A673 (cell line): ENCODE measurements at regions not wholly inside any gene's neighbourhood (a gene's known extent, or its start where the extent isn't known, plus 50 kb on each side); places are given as distances from the start of the nearest gene placed in this dataset.

Experiments used
- EZH2 ChIP-seq: fragments of 200-600 bp; sonication (generic); IDR thresholded peaks from 2 replicates; pipeline ENCODE4 v1.6.1; 2017; ENCODE audit warnings: borderline replicate concordance, low read depth, mild to moderate bottlenecking, mixed read lengths, antibody characterized with exemption, low read length; ENCODE audit not compliant: poor library complexity, severe bottlenecking
- TF ChIP-seq, protein P1 (sequence below): fragments of 300-800, 200-600 bp; sonication (generic); conservative IDR thresholded peaks from 2 replicates; pipeline ENCODE4 v1.5.1; 2017; ENCODE audit warnings: low read depth, mild to moderate bottlenecking, antibody characterized with exemption, low read length, moderate library complexity, mixed read lengths

DNA sequence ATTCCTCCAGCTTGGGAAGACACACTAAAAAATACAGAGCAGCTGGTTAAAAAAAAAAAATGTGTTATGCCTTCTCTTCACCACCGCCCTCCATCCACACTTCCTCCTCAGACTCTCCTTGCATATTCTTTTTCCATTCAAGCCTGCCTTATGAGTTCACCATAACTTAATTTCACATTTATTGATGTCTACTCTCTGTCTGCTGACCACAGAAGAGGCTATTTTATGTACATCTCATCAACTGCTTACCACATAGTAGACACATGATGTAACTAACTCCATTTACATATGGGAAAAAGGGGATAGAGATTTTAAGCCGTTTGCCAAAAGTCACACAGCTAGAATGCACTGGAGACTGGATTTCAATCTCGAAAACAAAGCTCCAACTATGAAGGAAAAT is 409.8 kb downstream of the CDH11 start:
- TF ChIP-seq EZH2: no peak
- TF ChIP-seq, protein P1, sequence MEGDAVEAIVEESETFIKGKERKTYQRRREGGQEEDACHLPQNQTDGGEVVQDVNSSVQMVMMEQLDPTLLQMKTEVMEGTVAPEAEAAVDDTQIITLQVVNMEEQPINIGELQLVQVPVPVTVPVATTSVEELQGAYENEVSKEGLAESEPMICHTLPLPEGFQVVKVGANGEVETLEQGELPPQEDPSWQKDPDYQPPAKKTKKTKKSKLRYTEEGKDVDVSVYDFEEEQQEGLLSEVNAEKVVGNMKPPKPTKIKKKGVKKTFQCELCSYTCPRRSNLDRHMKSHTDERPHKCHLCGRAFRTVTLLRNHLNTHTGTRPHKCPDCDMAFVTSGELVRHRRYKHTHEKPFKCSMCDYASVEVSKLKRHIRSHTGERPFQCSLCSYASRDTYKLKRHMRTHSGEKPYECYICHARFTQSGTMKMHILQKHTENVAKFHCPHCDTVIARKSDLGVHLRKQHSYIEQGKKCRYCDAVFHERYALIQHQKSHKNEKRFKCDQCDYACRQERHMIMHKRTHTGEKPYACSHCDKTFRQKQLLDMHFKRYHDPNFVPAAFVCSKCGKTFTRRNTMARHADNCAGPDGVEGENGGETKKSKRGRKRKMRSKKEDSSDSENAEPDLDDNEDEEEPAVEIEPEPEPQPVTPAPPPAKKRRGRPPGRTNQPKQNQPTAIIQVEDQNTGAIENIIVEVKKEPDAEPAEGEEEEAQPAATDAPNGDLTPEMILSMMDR: no peak
